WTC11 (cell line): ENCODE measurements at regions not wholly inside any gene's neighbourhood (a gene's known extent, or its start where the extent isn't known, plus 50 kb on each side); places are given as distances from the start of the nearest gene placed in this dataset.

Experiments used
- CTCF ChIP-seq: fragments of 200-600 bp; IDR thresholded peaks from 2 replicates; pipeline ENCODE4 v1.8.0; 2022; ENCODE audit warnings: antibody characterized with exemption
- FOXJ3 ChIP-seq: sonication (generic); formaldehyde crosslinking; IDR thresholded peaks from 2 replicates; pipeline ENCODE4 v1.9.0; 2021; ENCODE audit warnings: missing genetic modification reagents, mild to moderate bottlenecking, borderline replicate concordance
- HMGA2 ChIP-seq: fragments of 250-450 bp; sonication (Bioruptor Pico); IDR thresholded peaks from 2 replicates; pipeline ENCODE4 v1.4.0; 2021; ENCODE audit warnings: mild to moderate bottlenecking, moderate library complexity

- TF ChIP-seq CTCF (no peak), FOXJ3 (no peak), HMGA2 (CRISPR knock-in tag) (no peak)
Measured at GRCh38 chr1:30446508-30446907, 276.9 kb downstream of the MATN1 start.
